SK-N-SH (cell line): ENCODE measurements at regions not wholly inside any gene's neighbourhood (a gene's known extent, or its start where the extent isn't known, plus 50 kb on each side); places are given as distances from the start of the nearest gene placed in this dataset.

Experiments used
- CTCF ChIA-PET: fragments of 300-600, 350-600 bp; formaldehyde crosslinking; extraction: SDS; loops from one replicate; lab custom pipeline; 2021; lab: Yijun Ruan, JAX
- POLR2A ChIA-PET: fragments of 350-600 bp; sonication (Branson Sonifier 250); formaldehyde crosslinking; extraction: SDS; loops from one replicate; lab custom pipeline; 2020; ENCODE audit warnings: antibody characterized with exemption, inconsistent platforms; lab: Yijun Ruan, JAX
- DNase-seq: peaks from one replicate; pipeline ENCODE4 v3.0.0; 2012
- H2AFZ ChIP-seq: fragments of 200-600 bp; sonication (generic); 2 replicates; pipeline ENCODE4 v1.8.1; 2016; ENCODE audit warnings: antibody characterized with exemption, mild to moderate bottlenecking, low read depth
- H3F3A ChIP-seq: fragments of 200-600 bp; sonication (generic); replicated peaks from 2 replicates; pipeline ENCODE3; 2016; ENCODE audit warnings: antibody characterized with exemption, mild to moderate bottlenecking; ENCODE audit not compliant: insufficient read depth
- H3K27ac ChIP-seq, 2 experiments: fragments of 200-500 bp in 1 of 2; fragments of 200-600 bp in 1 of 2; sonication (Bioruptor generic) in 1 of 2; sonication (generic), shearing (Covaris generic) in 1 of 2; 2 replicates each; pipeline versions ENCODE4 v1.5.1 to v1.6.1; 2014 to 2016; ENCODE audit warnings: low read depth in 2 of 2, inconsistent platforms in 1 of 2, low read length in 1 of 2, mild to moderate bottlenecking in 1 of 2, mixed read lengths in 1 of 2
- H3K27me3 ChIP-seq: fragments of 200-600 bp; sonication (generic), shearing (Covaris generic); 2 replicates; pipeline ENCODE4 v1.6.1; 2016; ENCODE audit warnings: mixed run types; ENCODE audit not compliant: insufficient read depth
- H3K36me3 ChIP-seq, 2 experiments: fragments of 200-500 bp in 1 of 2; fragments of 200-600 bp in 1 of 2; sonication (Bioruptor generic) in 1 of 2; sonication (generic) in 1 of 2; replicated peaks in 1 of 2; 2 replicates each; pipeline versions ENCODE3 to v1.5.1; 2014 to 2016; ENCODE audit warnings: low read length in 1 of 2, mild to moderate bottlenecking in 1 of 2; ENCODE audit not compliant: insufficient read depth in 2 of 2, control insufficient read depth in 1 of 2
- H3K4me1 ChIP-seq, 2 experiments: fragments of 200-500 bp in 1 of 2; fragments of 200-600 bp in 1 of 2; sonication (Bioruptor generic) in 1 of 2; sonication (generic), shearing (Covaris generic) in 1 of 2; 2 replicates each; pipeline versions ENCODE4 v1.5.1 to v1.6.1; 2014 to 2016; ENCODE audit warnings: low read depth in 1 of 2, low read length in 1 of 2, mixed run types in 1 of 2; ENCODE audit not compliant: insufficient read depth in 2 of 2, control insufficient read depth in 1 of 2
- H3K4me2 ChIP-seq: fragments of 200-600 bp; sonication (generic), shearing (Covaris generic); 2 replicates; pipeline ENCODE4 v1.6.1; 2017; ENCODE audit warnings: mixed run types
- H3K4me3 ChIP-seq, 2 experiments: fragments of 200-500 bp in 1 of 2; fragments of 200-600 bp in 1 of 2; sonication (Bioruptor generic) in 1 of 2; sonication (generic), shearing (Covaris generic) in 1 of 2; 2 replicates each; pipeline versions ENCODE4 v1.5.1 to v1.8.1; 2014 to 2016; ENCODE audit warnings: low read depth in 2 of 2, inconsistent platforms in 1 of 2, low read length in 1 of 2, mild to moderate bottlenecking in 1 of 2, mixed read lengths in 1 of 2, moderate library complexity in 1 of 2
- H3K79me2 ChIP-seq: fragments of 200-600 bp; sonication (generic); 2 replicates; pipeline ENCODE4 v1.8.1; 2017; ENCODE audit warnings: mild to moderate bottlenecking; ENCODE audit not compliant: insufficient read depth
- H3K9ac ChIP-seq: fragments of 200-600 bp; sonication (generic); 2 replicates; pipeline ENCODE4 v1.6.1; 2017; ENCODE audit warnings: mixed run types
- H3K9me2 ChIP-seq: fragments of 200-600 bp; sonication (generic); 2 replicates; pipeline ENCODE4 v1.6.1; 2017; ENCODE audit warnings: mixed run types
- H3K9me3 ChIP-seq: fragments of 200-600 bp; sonication (generic); 2 replicates; pipeline ENCODE4 v1.6.1; 2017; ENCODE audit warnings: mixed run types, mild to moderate bottlenecking, moderate library complexity
- H4K20me1 ChIP-seq: fragments of 200-600 bp; sonication (generic); 2 replicates; pipeline ENCODE4 v1.6.1; 2017; ENCODE audit warnings: mild to moderate bottlenecking, mixed run types; ENCODE audit not compliant: insufficient read depth
- CHD2 ChIP-seq: fragments of 150-350 bp; IDR thresholded peaks from 2 replicates; pipeline ENCODE4 v1.6.1; 2018; ENCODE audit warnings: low read length; ENCODE audit not compliant: partially characterized antibody
- CTCF ChIP-seq: fragments of 200-600 bp; sonication (generic); IDR thresholded peaks from 2 replicates; pipeline ENCODE4 v1.6.1; 2017; ENCODE audit warnings: antibody characterized with exemption, mild to moderate bottlenecking, moderate library complexity
- EP300 ChIP-seq, 2 experiments: IDR thresholded peaks; 2 replicates each; pipeline versions ENCODE4 v1.4.0 to v1.6.1; 2012; ENCODE audit warnings: borderline replicate concordance in 1 of 2, low read depth in 1 of 2, low read length in 1 of 2
- FOXJ3 ChIP-seq: sonication (generic); formaldehyde crosslinking; IDR thresholded peaks from 2 replicates; pipeline ENCODE4 v1.5.1; 2020; ENCODE audit warnings: mild to moderate bottlenecking, missing genetic modification reagents
- JUND ChIP-seq: IDR thresholded peaks from 2 replicates; pipeline ENCODE4 v1.4.0; 2012
- MEF2A ChIP-seq: IDR thresholded peaks from 2 replicates; pipeline ENCODE4 v1.4.0; 2012; ENCODE audit warnings: low read depth, borderline replicate concordance
- MXI1 ChIP-seq: IDR thresholded peaks from 2 replicates; pipeline ENCODE4 v1.6.1; 2012; ENCODE audit warnings: mild to moderate bottlenecking, low read depth, low read length, improper control_type of control experiment
- PBX3 ChIP-seq: IDR thresholded peaks from 2 replicates; pipeline ENCODE4; 2012
- RAD21 ChIP-seq: IDR thresholded peaks from 2 replicates; pipeline ENCODE4 v1.6.1; 2012; ENCODE audit warnings: mild to moderate bottlenecking, low read length
- REST ChIP-seq: IDR thresholded peaks from 2 replicates; pipeline ENCODE4 v1.6.1; 2012; ENCODE audit warnings: mild to moderate bottlenecking, low read depth, low read length, moderate library complexity
- RFX5 ChIP-seq: IDR thresholded peaks from 2 replicates; pipeline ENCODE4 v1.6.1; 2012; ENCODE audit warnings: mild to moderate bottlenecking, improper control_type of control experiment, low read length
- SIN3A ChIP-seq: IDR thresholded peaks from 2 replicates; pipeline ENCODE4 v1.6.1; 2012; ENCODE audit warnings: low read depth, mild to moderate bottlenecking, low read length, moderate library complexity, borderline replicate concordance
- SMC3 ChIP-seq: IDR thresholded peaks from 2 replicates; pipeline ENCODE4 v1.6.1; 2012; ENCODE audit warnings: low read depth, low read length, improper control_type of control experiment
- TEAD4 ChIP-seq: IDR thresholded peaks from 2 replicates; pipeline ENCODE4 v1.4.0; 2012; ENCODE audit warnings: mild to moderate bottlenecking, borderline replicate concordance; ENCODE audit not compliant: insufficient read depth
- WGBS: methylation state at CpG from one replicate; pipeline ENCODE4 v1.1.6; 2017; ENCODE audit warnings: low lambda C conversion rate; 5-methylcytosine and 5-hydroxymethylcytosine counted together

GRCh38 chr10:60444494-60445064 lies 54.9 kb upstream of the ANK3 start:
- CTCF ChIA-PET = interaction anchor here (0.6 to 15.0 kb wide), 40 partner anchors 9 to 839 kb away, joined by 3 to 294 read pairs (median 4); partner anchors contain the start of gene CCDC6
- Histone ChIP-seq H4K20me1 (no peaks in the 10 kb centered on the region), H3K9me2 (no peaks in the 10 kb centered on the region), H3K36me3 (no peaks in the 10 kb centered on the region), H3F3A (peaks cover 6% of the 10 kb centered on the region), H3K9ac (no peak overlapping the region), H3K79me2 (no peaks in the 10 kb centered on the region), H2AFZ (no peak overlapping the region), H3K9me3 (no peaks in the 10 kb centered on the region), H3K4me3 (no peak overlapping the region; a peak in 1 of 4 replicates), H3K4me1 (peaks cover 0 to 33% of the 10 kb centered on the region in 2 experiments), H3K4me2 (no peak overlapping the region), H3K27me3 (no peaks in the 10 kb centered on the region), H3K27ac (peak overlapping the region in 1 of 2 experiments; percentile 48; a peak in 1 of 4 replicates)
- TF ChIP-seq RFX5 (no peak), RAD21 (peak; percentile 81), SMC3 (peak; percentile 70), CTCF (peak; percentile 79), JUND (no peak)
- POLR2A ChIA-PET = no interaction called here
- 8% methylated on average over 1 of the region's 1 CpG for WGBS
- DNase-seq = no peak

- Histone ChIP-seq H3K36me3 (no peaks in the 10 kb centered on the region), H3F3A (peaks cover 6% of the 10 kb centered on the region), H3K79me2 (no peaks in the 10 kb centered on the region), H3K27ac (peak overlapping the region in 1 of 2 experiments; percentile 17; a peak in 1 of 4 replicates), H3K4me1 (peaks cover 0 to 27% of the 10 kb centered on the region in 2 experiments), H3K9me2 (no peaks in the 10 kb centered on the region), H3K9me3 (no peaks in the 10 kb centered on the region), H3K27me3 (no peaks in the 10 kb centered on the region), H4K20me1 (no peaks in the 10 kb centered on the region), H2AFZ (peak overlapping the region; percentile 42; the same call in 1 of the 2 replicates), H3K4me2 (no peak overlapping the region), H3K9ac (no peak overlapping the region), H3K4me3 (no peak overlapping the region)
- TF ChIP-seq EP300 (IDR thresholded peaks at IDR 0.05; ENCODE audit: borderline replicate concordance in 1 of 2, low read depth in 1 of 2, low read length in 1 of 2) = no peak
- no peak for TF ChIP-seq FOXJ3 (CRISPR knock-in tag)
- TF ChIP-seq SIN3A = no peak
- no peak for TF ChIP-seq RFX5
- TF ChIP-seq CHD2 = no peak
- no peak for TF ChIP-seq PBX3
- no peak for TF ChIP-seq JUND
- TF ChIP-seq TEAD4 = no peak
- no peak for TF ChIP-seq MXI1
- no peak for TF ChIP-seq REST
- no peak for TF ChIP-seq MEF2A
- ChIA-PET CTCF (interaction anchor here (1.0 to 15.0 kb wide), 8 partner anchors 9 to 343 kb away, joined by 3 to 294 read pairs (median 10); no protein-coding TSS in a partner anchor), POLR2A (no interaction called here)
- no peak for DNase-seq
- WGBS = 88% methylated on average over 3 of the region's 3 CpGs
Observed at GRCh38 chr10:60443346-60443745, 53.7 kb upstream of the ANK3 start.
